ENCODE measurements at regions not wholly inside any gene's neighbourhood (a gene's known extent, or its start where the extent isn't known, plus 50 kb on each side); places are given as distances from the start of the nearest gene placed in this dataset.

DNA sequence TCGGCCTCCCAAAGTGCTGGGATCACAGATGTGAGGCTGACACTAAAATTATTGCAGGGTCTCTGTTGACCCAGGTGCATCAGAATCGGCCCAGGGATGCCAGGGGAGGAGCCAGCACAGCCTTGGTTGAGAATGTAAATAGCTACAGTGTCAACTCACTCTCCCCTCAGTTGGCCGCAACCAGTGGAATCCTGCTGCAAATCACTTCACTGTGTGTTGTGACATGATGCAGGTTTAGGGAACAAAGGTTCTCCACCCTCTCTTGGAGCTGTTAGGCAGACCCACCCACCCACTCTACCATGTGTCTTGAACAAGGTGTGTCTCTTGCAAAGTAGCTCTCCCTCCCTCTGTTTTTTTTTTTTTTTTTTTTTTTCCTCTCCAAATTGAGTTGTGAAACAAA lies 60.5 kb upstream of the SOD1 start:
- no peaks in the 10 kb centered on the region for H3K4me1 Mint-ChIP-seq (ENCODE audit: unreplicated experiment)
- no peak overlapping the region for H3K4me3 Mint-ChIP-seq
- no peaks in the 10 kb centered on the region for H3K27me3 Mint-ChIP-seq
- TF ChIP-seq, protein P1, sequence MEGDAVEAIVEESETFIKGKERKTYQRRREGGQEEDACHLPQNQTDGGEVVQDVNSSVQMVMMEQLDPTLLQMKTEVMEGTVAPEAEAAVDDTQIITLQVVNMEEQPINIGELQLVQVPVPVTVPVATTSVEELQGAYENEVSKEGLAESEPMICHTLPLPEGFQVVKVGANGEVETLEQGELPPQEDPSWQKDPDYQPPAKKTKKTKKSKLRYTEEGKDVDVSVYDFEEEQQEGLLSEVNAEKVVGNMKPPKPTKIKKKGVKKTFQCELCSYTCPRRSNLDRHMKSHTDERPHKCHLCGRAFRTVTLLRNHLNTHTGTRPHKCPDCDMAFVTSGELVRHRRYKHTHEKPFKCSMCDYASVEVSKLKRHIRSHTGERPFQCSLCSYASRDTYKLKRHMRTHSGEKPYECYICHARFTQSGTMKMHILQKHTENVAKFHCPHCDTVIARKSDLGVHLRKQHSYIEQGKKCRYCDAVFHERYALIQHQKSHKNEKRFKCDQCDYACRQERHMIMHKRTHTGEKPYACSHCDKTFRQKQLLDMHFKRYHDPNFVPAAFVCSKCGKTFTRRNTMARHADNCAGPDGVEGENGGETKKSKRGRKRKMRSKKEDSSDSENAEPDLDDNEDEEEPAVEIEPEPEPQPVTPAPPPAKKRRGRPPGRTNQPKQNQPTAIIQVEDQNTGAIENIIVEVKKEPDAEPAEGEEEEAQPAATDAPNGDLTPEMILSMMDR (conservative IDR thresholded peaks at IDR 0.05), result no peak
- peaks cover 5% of the 10 kb centered on the region for H3K9me3 Mint-ChIP-seq
- no peaks in the 10 kb centered on the region for H3K36me3 Mint-ChIP-seq
- no peak for DNase-seq (ENCODE audit: extremely low spot score, unreplicated experiment)
- no peak overlapping the region for H3K27ac Mint-ChIP-seq

DNA sequence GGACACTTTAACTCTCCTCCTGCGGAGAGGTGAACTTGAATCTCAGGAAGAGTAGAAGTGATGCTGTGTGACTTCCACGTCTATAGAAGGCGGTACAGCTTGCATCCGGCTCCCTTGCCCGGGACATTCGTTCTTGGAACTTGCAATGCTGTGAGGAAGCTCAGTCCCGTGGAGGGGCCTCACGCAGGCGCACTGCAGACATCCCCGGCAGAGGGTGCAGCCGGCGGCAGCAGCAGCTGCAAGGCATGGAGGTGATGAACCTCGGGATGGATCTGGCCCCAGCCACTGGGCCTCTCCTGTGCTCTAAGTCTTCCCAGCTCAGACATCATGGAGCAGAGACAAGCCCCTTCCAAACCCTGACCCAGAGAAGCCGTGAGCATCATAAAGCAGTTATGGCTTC lies 61.8 kb upstream of the SOD1 start:
- Mint-ChIP-seq H3K4me3 (no peak overlapping the region), H3K27ac (no peak overlapping the region), H3K9me3 (peaks cover 5% of the 10 kb centered on the region), H3K4me1 (ENCODE audit: unreplicated experiment) (no peaks in the 10 kb centered on the region), H3K36me3 (no peaks in the 10 kb centered on the region), H3K27me3 (no peaks in the 10 kb centered on the region)
- DNase-seq (ENCODE audit: extremely low spot score, unreplicated experiment), result no peak
- TF ChIP-seq, protein P1 (conservative IDR thresholded peaks at IDR 0.05), result no peak

DNA sequence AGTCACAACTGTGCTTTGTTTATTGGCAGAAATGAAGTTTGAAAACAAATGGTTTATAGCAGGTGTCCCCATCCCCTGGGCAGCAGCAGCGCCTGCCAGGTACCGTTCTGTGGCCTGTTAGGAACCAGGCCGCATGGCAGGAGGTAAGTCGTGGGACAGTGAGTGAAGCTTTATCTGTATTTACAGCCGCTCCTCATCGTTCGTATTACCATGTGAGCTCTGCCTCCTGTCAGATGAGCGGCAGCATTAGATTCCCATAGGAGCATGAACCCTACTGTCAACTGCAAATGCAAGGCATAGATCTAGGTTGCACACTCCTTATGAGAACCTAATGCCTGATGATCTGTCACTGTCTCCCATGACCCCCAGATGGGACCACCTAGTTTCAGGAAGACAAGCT lies 63.4 kb upstream of the SOD1 start:
- H3K36me3 Mint-ChIP-seq, result no peaks in the 10 kb centered on the region
- no peak overlapping the region for H3K27ac Mint-ChIP-seq
- H3K27me3 Mint-ChIP-seq, result peaks cover 3% of the 10 kb centered on the region
- no peaks in the 10 kb centered on the region for H3K4me1 Mint-ChIP-seq (ENCODE audit: unreplicated experiment)
- TF ChIP-seq, protein P1 (conservative IDR thresholded peaks at IDR 0.05), result no peak
- DNase-seq (ENCODE audit: extremely low spot score, unreplicated experiment), result no peak
- no peak overlapping the region for H3K4me3 Mint-ChIP-seq
- peaks cover 5% of the 10 kb centered on the region for H3K9me3 Mint-ChIP-seq

DNA sequence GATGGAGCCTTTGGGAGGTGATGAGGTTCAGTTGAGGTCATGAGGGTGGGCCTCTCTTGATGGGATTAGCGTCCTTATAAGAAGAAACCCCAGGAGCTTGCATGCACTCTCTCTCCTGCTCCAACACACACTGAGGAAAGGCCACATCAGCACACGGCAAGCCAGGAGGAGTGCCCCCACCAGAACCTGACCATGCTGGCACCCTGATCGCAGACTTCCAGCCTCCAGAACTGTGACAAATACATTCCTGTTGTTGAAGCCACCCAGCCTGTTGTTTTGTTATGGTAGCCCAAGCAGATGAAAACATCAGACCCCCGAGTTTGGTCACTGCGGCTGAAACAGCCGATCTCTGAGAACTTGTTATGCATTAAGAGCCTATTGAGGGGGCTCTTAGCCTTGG lies 64.8 kb upstream of the SOD1 start:
- Mint-ChIP-seq H3K4me1 (ENCODE audit: unreplicated experiment) (no peaks in the 10 kb centered on the region), H3K9me3 (peaks cover 5% of the 10 kb centered on the region), H3K27ac (no peak overlapping the region), H3K36me3 (no peaks in the 10 kb centered on the region), H3K4me3 (no peak overlapping the region), H3K27me3 (peaks cover 3% of the 10 kb centered on the region)
- TF ChIP-seq, protein P1 (conservative IDR thresholded peaks at IDR 0.05), result no peak
- DNase-seq (ENCODE audit: extremely low spot score, unreplicated experiment), result no peak

DNA sequence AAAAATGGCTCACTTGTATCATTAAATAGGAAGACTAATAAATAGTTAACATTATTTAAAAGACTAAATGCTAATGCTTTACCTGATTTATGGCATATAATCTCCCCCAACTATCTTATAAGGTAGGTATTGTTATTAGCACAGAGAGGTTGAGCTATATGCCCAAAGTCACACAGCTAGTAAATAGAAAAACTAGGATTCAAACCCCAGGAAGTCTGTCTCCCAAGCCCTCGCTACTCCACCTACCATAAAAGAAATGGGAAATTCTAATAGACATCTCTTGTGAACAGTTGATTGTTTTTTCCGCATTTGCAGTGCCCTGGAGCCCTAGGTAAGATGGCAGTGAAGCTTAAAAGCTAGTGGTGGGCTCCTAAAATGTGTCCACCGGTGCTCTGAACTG lies 65.2 kb upstream of the SOD1 start:
- peaks cover 5% of the 10 kb centered on the region for H3K9me3 Mint-ChIP-seq
- no peaks in the 10 kb centered on the region for H3K36me3 Mint-ChIP-seq
- H3K27me3 Mint-ChIP-seq, result peaks cover 3% of the 10 kb centered on the region
- no peak overlapping the region for H3K4me3 Mint-ChIP-seq
- no peaks in the 10 kb centered on the region for H3K4me1 Mint-ChIP-seq (ENCODE audit: unreplicated experiment)
- no peak overlapping the region for H3K27ac Mint-ChIP-seq
- DNase-seq (ENCODE audit: extremely low spot score, unreplicated experiment), result no peak
- TF ChIP-seq, protein P1 (conservative IDR thresholded peaks at IDR 0.05), result no peak

DNA sequence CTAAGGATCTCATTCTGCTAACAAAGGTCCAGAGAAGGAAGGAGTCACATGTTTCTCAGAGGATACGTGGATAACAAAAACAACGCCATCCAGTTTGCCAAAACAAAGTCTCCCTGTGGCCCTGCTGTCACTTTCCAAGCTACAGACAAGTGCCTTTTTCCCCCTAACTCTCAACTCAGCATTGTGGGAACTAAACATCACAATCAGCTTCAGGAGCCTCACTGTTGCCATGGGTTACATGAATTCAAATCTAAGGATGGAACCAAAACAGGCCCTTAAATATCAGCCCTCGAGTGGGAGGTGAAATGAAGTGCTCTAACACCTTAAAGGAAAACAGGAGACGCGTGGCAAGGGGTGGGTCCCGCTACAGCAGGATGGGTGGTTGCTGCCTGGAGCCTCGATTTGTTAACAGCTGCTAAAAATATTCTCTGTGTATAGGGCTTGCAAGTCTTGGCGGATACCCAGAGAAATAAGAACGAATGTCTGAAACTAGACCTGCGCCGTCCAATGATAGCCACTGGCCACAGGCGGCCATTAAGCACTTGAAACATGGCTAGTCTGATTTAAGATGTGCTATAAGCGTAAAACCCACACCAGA lies 66.4 kb upstream of the SOD1 start:
- Mint-ChIP-seq H3K9me3 (peaks cover 5% of the 10 kb centered on the region), H3K4me3 (no peak overlapping the region), H3K27ac (no peak overlapping the region), H3K4me1 (ENCODE audit: unreplicated experiment) (no peaks in the 10 kb centered on the region), H3K36me3 (no peaks in the 10 kb centered on the region), H3K27me3 (peaks cover 3% of the 10 kb centered on the region)
- no peak for DNase-seq (ENCODE audit: extremely low spot score, unreplicated experiment)
- TF ChIP-seq, protein P1 (conservative IDR thresholded peaks at IDR 0.05), result no peak

Data from type B pancreatic cell (in vitro differentiated cells).